ENCODE measurements at regions not wholly inside any gene's neighbourhood (a gene's known extent, or its start where the extent isn't known, plus 50 kb on each side); places are given as distances from the start of the nearest gene placed in this dataset.

DNA sequence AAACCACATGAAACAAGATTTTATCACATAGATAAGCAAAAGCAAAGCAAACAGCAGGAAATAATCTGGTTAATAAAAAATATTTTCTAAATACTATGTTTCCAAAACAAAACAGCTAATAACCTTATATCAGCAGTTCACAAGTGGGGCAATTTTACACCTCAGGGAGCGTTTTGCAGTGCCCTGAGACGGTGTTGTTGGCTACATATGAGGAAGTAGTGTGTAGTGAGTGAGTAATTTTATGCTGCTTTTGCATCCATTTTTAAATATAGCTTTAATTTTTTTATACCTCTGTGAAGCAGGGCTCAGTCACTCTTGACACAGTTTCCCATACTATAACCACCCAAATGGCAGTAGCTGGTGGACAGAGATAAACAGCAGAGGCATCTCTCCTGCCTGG, 438.5 kb upstream of the B3GAT1 start:
- TF ChIP-seq, protein P1, sequence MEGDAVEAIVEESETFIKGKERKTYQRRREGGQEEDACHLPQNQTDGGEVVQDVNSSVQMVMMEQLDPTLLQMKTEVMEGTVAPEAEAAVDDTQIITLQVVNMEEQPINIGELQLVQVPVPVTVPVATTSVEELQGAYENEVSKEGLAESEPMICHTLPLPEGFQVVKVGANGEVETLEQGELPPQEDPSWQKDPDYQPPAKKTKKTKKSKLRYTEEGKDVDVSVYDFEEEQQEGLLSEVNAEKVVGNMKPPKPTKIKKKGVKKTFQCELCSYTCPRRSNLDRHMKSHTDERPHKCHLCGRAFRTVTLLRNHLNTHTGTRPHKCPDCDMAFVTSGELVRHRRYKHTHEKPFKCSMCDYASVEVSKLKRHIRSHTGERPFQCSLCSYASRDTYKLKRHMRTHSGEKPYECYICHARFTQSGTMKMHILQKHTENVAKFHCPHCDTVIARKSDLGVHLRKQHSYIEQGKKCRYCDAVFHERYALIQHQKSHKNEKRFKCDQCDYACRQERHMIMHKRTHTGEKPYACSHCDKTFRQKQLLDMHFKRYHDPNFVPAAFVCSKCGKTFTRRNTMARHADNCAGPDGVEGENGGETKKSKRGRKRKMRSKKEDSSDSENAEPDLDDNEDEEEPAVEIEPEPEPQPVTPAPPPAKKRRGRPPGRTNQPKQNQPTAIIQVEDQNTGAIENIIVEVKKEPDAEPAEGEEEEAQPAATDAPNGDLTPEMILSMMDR (IDR thresholded peaks at IDR 0.05; ENCODE audit: control insufficient read depth, insufficient read depth, low read depth, low read length, missing control alignments): no peak
- no peak overlapping the region for H3K4me3 ChIP-seq (ENCODE audit: control insufficient read depth, low read depth, low read length)
- no peak for DNase-seq (ENCODE audit: low read depth)

DNA sequence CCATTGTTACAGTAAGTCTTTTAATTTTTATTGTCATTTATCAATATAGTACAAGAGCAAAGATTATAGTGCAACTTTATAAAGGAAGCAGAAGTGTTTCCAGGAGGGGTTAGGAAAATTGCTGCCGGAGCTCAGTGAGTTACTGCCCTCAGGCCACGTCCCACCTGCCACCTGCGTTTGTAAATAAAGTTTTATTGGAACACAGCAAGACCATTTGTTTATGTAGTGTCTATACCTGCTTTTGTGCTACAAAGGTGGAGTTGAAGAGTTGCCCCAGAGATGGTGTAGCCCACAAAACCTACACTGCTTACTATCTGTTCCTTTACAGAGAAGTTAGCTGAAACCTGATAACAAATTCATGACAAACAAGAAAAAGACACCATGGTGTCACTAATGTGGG, 437.8 kb upstream of the B3GAT1 start:
- TF ChIP-seq, protein P1 (IDR thresholded peaks at IDR 0.05; ENCODE audit: control insufficient read depth, insufficient read depth, low read depth, low read length, missing control alignments): no peak
- no peak overlapping the region for H3K4me3 ChIP-seq (ENCODE audit: control insufficient read depth, low read depth, low read length)

DNA sequence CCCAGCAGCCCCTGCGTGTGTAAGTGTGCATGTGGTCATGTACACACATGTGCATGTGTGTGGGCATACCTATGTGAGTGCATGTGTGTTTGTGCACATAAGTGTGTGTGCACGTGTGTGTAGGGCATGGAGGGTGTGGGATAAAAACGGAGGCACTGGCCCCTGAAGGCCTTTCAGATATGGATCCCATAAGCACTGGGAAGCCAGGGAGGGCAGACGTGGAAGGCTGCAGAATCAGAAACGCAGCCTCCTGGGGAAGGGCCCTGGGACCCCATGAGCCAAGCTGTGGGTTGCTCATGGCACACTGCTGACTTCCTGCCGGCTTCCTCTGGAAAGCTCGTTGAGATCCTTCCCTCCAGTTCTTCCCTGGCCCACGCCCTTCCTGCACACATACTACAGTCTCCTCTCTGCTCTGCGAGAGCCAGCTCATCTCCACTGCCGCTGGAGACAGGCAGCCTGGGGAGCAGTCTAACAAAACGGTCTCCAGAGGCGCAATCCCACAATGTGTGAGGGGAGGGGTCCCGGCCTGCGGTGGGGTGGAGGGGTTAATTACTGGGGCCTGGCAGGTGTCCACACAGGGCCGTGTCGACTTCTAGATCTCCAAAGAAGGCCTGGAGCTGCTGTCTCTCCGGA, 435.2 kb upstream of the B3GAT1 start:
- no peak for DNase-seq (ENCODE audit: low read depth)
- H3K4me3 ChIP-seq (ENCODE audit: control insufficient read depth, low read depth, low read length): no peak overlapping the region
- TF ChIP-seq, protein P1 (IDR thresholded peaks at IDR 0.05; ENCODE audit: control insufficient read depth, insufficient read depth, low read depth, low read length, missing control alignments): no peak

More for the DNA sequence above, 437.8 kb upstream of the B3GAT1 start:
- no peak for DNase-seq (ENCODE audit: low read depth)

DNA sequence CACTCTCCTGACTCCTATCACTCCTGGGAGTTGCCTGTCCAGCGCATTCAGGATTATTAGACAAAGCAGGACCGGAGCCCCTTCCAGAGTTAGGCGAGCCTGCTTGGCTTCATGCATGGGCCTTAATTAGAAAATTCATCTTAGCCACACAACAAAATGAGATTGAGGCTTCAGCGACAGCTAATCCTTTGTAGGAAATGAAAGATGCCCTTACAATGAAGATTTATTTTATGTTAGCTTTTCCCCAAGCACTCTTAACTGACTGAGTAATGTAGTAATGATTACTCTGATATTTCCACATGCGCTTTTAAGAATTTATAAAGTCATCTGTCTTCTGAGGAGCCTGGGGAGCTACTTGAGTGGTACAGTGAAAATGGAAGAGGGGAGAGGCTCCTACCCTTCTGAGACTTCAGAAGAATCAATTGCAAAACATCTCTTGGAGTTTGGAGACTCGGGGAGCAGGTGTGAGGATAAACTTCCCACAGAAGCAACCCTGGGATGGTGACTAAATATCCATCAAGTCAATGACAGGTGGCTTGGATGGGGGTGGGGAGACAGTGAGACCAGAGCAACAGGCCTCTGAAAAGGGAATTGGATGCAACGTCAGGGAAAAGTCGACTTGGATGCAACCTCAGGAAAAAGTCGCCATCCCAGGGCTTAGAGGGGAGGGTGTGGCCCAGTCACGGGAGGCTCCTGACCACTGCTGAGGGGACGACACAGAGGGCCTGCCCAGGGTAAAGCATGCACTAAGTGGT, 434.5 kb upstream of the B3GAT1 start:
- DNase-seq (ENCODE audit: low read depth): no peak

DNA sequence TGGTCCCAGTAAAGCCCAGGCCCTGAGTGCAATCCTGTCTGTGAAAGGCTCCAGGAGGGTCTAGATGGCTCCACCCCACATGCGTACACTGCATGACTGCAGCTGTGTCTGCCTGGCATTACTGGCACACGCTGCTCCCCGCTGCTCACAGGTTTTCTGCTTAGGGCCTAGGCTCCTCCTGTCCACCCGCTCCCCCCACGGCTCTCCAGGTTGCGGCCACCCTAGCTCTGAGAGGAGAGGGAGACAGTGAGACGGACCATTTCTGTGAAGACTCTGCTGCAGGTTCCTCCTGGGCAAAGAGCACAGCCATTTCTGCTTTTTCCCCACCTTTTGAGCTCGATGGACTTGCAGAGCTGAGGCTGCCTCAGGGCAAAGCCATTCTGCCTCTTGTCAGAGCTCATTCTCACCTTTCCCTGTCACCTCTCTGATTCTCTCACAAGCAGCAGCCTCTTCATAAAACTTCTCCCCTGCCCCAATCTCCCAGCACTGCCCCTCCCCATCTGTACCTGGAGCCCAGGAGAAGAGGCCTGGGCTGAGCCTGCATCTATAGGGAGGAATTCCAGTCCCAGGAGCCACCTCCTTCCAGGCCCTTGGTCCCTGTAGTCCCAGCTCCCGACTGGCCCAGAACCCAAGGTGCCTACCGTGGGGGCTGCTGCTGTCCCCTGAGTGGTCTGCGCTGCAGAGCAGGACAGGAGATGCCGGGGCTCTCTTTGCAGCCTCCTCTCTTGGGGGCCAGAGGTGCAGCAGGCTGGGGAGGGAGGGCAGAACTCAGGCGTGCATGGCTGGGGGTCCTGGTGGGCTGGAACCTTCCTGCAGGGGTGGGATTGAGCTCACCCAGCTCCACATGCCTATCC, 433.7 kb upstream of the B3GAT1 start:
- no peak overlapping the region for H3K4me3 ChIP-seq (ENCODE audit: control insufficient read depth, low read depth, low read length)
- no peak for DNase-seq (ENCODE audit: low read depth)
- TF ChIP-seq, protein P1 (IDR thresholded peaks at IDR 0.05; ENCODE audit: control insufficient read depth, insufficient read depth, low read depth, low read length, missing control alignments): no peak

More for the DNA sequence above, 434.5 kb upstream of the B3GAT1 start:
- H3K4me3 ChIP-seq (ENCODE audit: control insufficient read depth, low read depth, low read length): no peak overlapping the region
- TF ChIP-seq, protein P1 (IDR thresholded peaks at IDR 0.05; ENCODE audit: control insufficient read depth, insufficient read depth, low read depth, low read length, missing control alignments): no peak

DNA sequence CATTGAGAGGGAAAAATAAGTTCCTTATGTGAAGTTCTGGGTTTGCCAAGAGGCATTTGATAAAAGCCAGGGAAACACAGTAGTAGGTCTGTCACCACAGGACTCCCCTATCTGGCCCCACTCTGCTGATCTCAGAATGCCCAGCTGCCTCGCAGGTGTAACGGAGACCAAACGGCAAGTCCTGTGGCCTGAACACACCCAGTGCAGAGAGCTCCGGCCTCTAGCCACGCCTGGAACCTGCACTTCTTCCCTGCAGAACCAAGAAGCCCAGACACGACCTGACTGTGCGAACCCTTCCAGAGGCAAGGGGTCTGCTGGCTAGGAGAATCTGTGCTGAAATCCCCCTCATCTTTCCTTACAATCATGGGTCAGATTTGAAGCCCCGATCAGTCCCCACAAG, 432.8 kb upstream of the B3GAT1 start:
- no peak overlapping the region for H3K4me3 ChIP-seq (ENCODE audit: control insufficient read depth, low read depth, low read length)
- DNase-seq (ENCODE audit: low read depth): no peak
- TF ChIP-seq, protein P1 (IDR thresholded peaks at IDR 0.05; ENCODE audit: control insufficient read depth, insufficient read depth, low read depth, low read length, missing control alignments): no peak

Data from AG09309 (cell line).